Body of pancreas (tissue), 4 donors: ENCODE measurements at regions not wholly inside any gene's neighbourhood (a gene's known extent, or its start where the extent isn't known, plus 50 kb on each side); places are given as distances from the start of the nearest gene placed in this dataset.
"Not testable (repeated sequence)": the region's sequence is repeated elsewhere in the genome, so short reads cannot be mapped to it uniquely, and the experiment has no call there.

ENCODE experiments used
- ATAC-seq: fragments of 150-250 bp; one replicate; pipeline ENCODE4 v1.9.1; 2016
- DNase-seq, 4 donors: peaks; one replicate each; pipeline ENCODE4 v3.0.0-alpha.2; 2019
- H3K27ac ChIP-seq, 4 donors: fragments of 200-600 bp; sonication (generic); 1 replicate in 3 of 4; 2 replicates in 1 of 4; pipeline versions ENCODE4 v1.5.1 to v1.6.1; 2016 to 2019; ENCODE audit warnings: mild to moderate bottlenecking in 1 of 4, mixed read lengths in 1 of 4, moderate library complexity in 1 of 4
- H3K27me3 ChIP-seq, 2 donors: fragments of 200-600 bp; sonication (generic); one replicate each; pipeline ENCODE4 v1.6.0; 2016; ENCODE audit warnings: mild to moderate bottlenecking in 1 of 2
- H3K36me3 ChIP-seq, 2 donors: fragments of 200-600 bp; sonication (generic); replicated peaks in 1 of 2; 2 replicates each; pipeline ENCODE4 v1.5.1; 2016; ENCODE audit warnings: low read depth in 2 of 2; ENCODE audit not compliant: insufficient read depth in 1 of 2
- H3K4me1 ChIP-seq: fragments of 200-600 bp; sonication (generic); one replicate; pipeline ENCODE4 v1.6.0; 2016
- H3K4me3 ChIP-seq, 2 donors: fragments of 200-600 bp; sonication (generic); 1 replicate in 1 of 2; 2 replicates in 1 of 2; pipeline ENCODE4 v1.5.1; 2016 to 2019
- H3K9me3 ChIP-seq, 3 donors: fragments of 200-600 bp; sonication (generic); 1 replicate in 2 of 3; 2 replicates in 1 of 3; pipeline ENCODE4 v1.5.1; 2016
- POLR2A ChIP-seq, 3 donors: fragments of 450-650 bp; IDR thresholded peaks; one replicate each; pipeline ENCODE4 v1.6.1; 2016; ENCODE audit warnings: antibody characterized with exemption in 3 of 3, mild to moderate bottlenecking in 2 of 3
- WGBS, 2 donors: methylation state at CpG; one replicate each; pipeline ENCODE4 v1.1.5; 2017; 5-methylcytosine and 5-hydroxymethylcytosine counted together
- intact Hi-C: fragments of 100-400 bp; cut with DNase I; formaldehyde crosslinking; loops from one replicate; pipeline ENCODE4 v1.15.1; 2023
- TF ChIP-seq, protein P1 (sequence below), 7 experiments: fragments of 450-650 bp in 4 of 7; fragments of 200-600 bp in 3 of 7; sonication (generic) in 3 of 7; IDR thresholded peaks; one replicate each; pipeline ENCODE4 v1.5.1; 2016 to 2019; ENCODE audit warnings: antibody characterized with exemption in 7 of 7

GRCh38 chrX:63250253-63250868 is 100.8 kb downstream of the SPIN4 start:
- peak; percentile 66 for ATAC-seq
- intact Hi-C loops = no loop called here
- Histone ChIP-seq H3K4me3 (no peak overlapping the region), H3K4me1 (no peaks in the 10 kb centered on the region), H3K27me3 (no peaks in the 10 kb centered on the region), H3K36me3 (no peaks in the 10 kb centered on the region), H3K27ac (no peak overlapping the region), H3K9me3 (no peaks in the 10 kb centered on the region)
- peak; percentile 37 to 61 (median 56) for DNase-seq
- 26 to 31% methylated on average over 3 of the region's 3 CpGs for WGBS, 2 donors
- TF ChIP-seq, protein P1, sequence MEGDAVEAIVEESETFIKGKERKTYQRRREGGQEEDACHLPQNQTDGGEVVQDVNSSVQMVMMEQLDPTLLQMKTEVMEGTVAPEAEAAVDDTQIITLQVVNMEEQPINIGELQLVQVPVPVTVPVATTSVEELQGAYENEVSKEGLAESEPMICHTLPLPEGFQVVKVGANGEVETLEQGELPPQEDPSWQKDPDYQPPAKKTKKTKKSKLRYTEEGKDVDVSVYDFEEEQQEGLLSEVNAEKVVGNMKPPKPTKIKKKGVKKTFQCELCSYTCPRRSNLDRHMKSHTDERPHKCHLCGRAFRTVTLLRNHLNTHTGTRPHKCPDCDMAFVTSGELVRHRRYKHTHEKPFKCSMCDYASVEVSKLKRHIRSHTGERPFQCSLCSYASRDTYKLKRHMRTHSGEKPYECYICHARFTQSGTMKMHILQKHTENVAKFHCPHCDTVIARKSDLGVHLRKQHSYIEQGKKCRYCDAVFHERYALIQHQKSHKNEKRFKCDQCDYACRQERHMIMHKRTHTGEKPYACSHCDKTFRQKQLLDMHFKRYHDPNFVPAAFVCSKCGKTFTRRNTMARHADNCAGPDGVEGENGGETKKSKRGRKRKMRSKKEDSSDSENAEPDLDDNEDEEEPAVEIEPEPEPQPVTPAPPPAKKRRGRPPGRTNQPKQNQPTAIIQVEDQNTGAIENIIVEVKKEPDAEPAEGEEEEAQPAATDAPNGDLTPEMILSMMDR (IDR thresholded peaks at IDR 0.05) = peak; percentile 49 to 95 (median 86)
- TF ChIP-seq POLR2A (IDR thresholded peaks at IDR 0.05) = no peak

- intact Hi-C loops, DNase-seq, ATAC-seq, H3K4me1 ChIP-seq, H3K4me3 ChIP-seq, H3K9me3 ChIP-seq, H3K27ac ChIP-seq, H3K27me3 ChIP-seq, H3K36me3 ChIP-seq: not testable (repeated sequence)
- no CpG with 5 or more reads among the region's 2 CpGs for WGBS, 2 donors
Measured at GRCh38 chrX:63242689-63243088, 108.4 kb downstream of the SPIN4 start.

DNA sequence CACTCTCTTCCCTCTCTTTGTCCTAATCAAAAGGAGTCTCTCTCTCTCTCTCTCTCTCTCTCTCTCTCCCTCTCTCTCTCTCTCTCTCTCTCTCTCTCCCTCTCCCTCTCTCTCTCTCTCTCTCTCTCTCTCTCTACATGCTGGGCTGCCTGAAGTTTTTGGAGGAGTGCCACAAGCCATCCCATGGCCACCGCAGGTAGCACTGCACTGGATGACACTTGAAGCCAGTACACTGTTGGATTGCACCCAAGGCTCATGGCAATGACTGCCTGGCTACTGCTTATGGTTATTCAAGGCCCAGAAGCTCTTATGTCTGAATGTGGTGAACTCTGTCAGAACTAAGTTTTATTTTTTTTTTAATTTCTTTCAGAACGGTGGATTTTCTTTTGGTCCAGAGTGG is 115.2 kb downstream of the SPIN4 start:
- H3K4me3 ChIP-seq, ATAC-seq, DNase-seq, intact Hi-C loops, H3K4me1 ChIP-seq, H3K36me3 ChIP-seq, H3K9me3 ChIP-seq, H3K27me3 ChIP-seq, H3K27ac ChIP-seq: not testable (repeated sequence)
- no CpG with 5 or more reads among the region's 2 CpGs for WGBS, 2 donors

DNA sequence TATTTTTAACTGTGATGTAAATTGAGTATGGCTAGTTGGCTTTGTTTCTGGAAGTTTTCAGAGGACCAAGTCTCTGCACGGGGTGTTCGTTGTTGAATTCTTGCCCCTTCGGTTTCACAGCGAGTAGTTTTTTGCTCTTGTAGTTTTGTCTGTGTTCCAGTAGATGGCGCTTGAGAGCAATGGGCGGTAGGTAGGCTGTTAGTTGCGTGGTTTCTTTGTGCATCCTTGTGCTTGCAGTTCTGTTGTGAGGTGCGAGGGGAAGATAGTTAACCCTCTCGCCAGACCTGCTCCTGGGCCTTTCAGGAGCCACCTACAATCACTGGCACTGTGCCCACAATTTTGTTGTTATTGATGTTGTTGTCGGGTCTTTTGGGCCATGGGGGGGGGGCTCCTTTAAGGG is 118.1 kb downstream of the SPIN4 start:
- DNase-seq, H3K4me1 ChIP-seq, H3K4me3 ChIP-seq, H3K27me3 ChIP-seq, H3K36me3 ChIP-seq, H3K27ac ChIP-seq, intact Hi-C loops, ATAC-seq, H3K9me3 ChIP-seq: not testable (repeated sequence)
- WGBS, 2 donors = no CpG with 5 or more reads among the region's 10 CpGs

DNA sequence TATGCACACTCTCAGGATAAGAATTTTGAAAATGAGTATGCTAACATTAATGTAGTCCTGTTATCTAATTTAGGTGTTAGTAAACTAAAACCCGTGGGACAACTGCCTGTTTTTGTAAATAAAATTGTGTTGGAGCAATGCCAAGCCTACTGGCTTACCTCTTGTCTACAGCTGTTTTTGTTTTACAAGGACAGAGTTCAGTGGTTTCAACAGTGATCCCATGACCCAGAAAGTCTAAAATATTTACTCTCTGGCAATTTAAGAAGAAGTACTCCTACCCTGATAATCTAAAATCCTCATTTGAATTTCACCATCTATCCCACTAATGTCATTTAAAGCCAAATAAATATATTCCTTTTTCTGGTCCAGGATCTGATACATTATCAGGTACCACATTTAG is 132.9 kb downstream of the SPIN4 start:
- H3K27me3 ChIP-seq, DNase-seq, H3K27ac ChIP-seq, H3K4me3 ChIP-seq, H3K36me3 ChIP-seq, H3K4me1 ChIP-seq, H3K9me3 ChIP-seq, ATAC-seq, intact Hi-C loops: not testable (repeated sequence)
- no CpG with 5 or more reads among the region's 1 CpG for WGBS, 2 donors

DNA sequence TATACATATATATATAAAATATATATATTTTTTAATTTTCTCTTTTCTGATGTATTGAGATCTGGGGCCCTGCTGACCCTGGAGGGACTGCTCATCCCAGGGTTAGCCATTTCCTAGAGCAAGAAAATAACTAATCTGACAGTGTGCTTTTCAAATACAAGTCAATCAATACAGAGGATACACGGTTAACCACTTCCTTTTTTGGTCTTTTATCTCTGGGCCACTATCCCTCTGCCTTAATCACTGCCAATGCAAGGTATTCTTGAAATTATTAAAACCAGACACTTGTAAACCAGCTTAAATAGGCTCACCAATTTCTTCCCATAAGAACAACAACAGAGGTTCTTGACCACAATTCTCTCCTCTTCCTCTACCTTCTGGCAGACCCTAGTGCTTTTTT is 133.6 kb downstream of the SPIN4 start:
- H3K27ac ChIP-seq, DNase-seq, H3K4me3 ChIP-seq, H3K36me3 ChIP-seq, H3K27me3 ChIP-seq, H3K4me1 ChIP-seq, intact Hi-C loops, H3K9me3 ChIP-seq, ATAC-seq: not testable (repeated sequence)
- no CpG with 5 or more reads among the region's 1 CpG for WGBS, 2 donors

- no CpG with 5 or more reads among the region's 1 CpG for WGBS, 2 donors
- ATAC-seq, H3K27ac ChIP-seq, intact Hi-C loops, H3K27me3 ChIP-seq, H3K4me3 ChIP-seq, H3K36me3 ChIP-seq, DNase-seq, H3K4me1 ChIP-seq, H3K9me3 ChIP-seq: not testable (repeated sequence)
Measured at GRCh38 chrX:63209645-63210044, 141.5 kb downstream of the SPIN4 start.

GRCh38 chrX:63209128-63209527 is 142.0 kb downstream of the SPIN4 start:
- ATAC-seq, intact Hi-C loops, H3K4me1 ChIP-seq, H3K9me3 ChIP-seq, H3K4me3 ChIP-seq, H3K27me3 ChIP-seq, DNase-seq, H3K27ac ChIP-seq, H3K36me3 ChIP-seq: not testable (repeated sequence)
- no CpG with 5 or more reads among the region's 4 CpGs for WGBS, 2 donors

DNA sequence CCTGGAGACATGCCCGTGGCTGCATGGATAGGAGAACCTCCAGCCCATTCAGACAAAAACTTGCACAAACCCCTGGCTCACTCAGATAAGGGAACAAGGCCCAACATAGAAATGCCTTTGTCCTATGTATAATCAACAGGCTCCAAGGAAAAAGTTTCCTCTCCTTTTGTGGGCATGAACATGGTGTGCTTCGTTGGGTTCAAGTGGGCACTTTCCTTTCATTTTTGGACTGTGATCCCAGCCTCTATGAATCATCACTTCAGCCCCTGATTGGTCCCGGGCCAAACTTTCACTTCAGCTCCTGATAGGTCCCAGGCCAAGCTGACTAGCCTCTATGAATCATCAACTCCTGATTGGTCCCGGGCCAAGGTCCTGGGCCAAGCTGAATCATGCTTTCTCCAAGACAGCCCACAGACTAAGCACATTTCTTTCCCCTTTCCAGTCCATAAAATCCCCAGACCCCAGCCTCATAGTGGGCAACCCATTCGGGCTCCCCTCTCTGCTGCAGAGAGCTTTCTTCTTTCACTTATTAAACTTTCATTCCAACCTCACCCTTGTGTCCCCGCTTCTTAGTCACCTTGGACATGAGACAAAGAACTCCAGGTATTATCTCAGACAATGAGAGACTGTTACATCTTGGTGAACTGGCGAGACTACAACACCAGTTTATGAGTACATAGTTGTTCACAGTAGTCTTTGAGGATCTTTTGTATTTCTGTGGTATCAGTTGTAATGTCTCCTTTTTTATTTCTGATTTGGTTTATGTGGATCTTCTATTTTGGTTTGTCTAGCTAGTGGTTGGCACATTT is 146.7 kb downstream of the SPIN4 start:
- H3K36me3 ChIP-seq, DNase-seq, H3K27ac ChIP-seq, H3K4me3 ChIP-seq, intact Hi-C loops, H3K9me3 ChIP-seq, H3K27me3 ChIP-seq, H3K4me1 ChIP-seq: not testable (repeated sequence)
- WGBS, 2 donors = no CpG with 5 or more reads among the region's 7 CpGs
- ATAC-seq = peak; percentile 82

DNA sequence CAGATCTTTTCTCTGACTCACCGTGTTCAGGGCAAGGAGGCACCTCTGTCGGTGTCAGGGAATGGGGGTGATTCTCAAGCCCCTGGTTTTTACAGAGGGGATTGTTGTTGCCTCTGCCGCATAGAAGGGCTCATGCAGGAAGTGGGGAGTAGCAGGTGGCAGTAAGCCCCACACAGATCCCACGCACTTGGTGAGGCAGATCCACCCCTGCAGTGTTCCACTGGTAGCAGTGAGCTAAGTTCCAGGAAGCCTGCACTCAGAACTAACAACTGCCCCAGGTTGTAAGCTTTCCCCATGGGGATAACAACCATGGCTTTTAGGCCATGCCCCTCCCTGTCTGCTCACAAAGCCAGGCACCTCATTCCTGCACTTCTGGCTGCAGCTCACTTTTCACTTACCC is 149.1 kb downstream of the SPIN4 start:
- ATAC-seq, intact Hi-C loops, H3K36me3 ChIP-seq, H3K4me1 ChIP-seq, H3K27ac ChIP-seq, H3K4me3 ChIP-seq, DNase-seq, H3K27me3 ChIP-seq, H3K9me3 ChIP-seq: not testable (repeated sequence)
- WGBS, 2 donors = no CpG with 5 or more reads among the region's 4 CpGs

DNA sequence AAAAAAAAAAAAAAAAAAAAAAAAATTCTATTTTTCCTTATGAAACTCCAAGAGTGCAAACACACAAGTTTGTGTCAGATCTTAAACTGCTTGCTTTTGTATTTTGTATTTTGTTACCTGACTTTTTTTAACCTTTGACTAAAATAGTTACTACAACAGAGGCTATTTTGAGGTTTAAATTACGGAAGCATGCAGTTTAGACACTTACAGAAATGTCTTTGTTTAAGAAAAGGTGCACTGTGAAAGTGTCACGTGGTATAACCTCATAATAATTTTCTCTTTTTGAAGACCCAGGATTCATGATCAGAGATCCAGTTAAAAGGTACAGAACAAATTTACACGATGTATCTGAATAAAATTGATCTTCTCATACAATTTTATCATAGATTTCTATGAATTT is 152.4 kb downstream of the SPIN4 start:
- intact Hi-C loops, H3K27me3 ChIP-seq, DNase-seq, H3K4me1 ChIP-seq, H3K4me3 ChIP-seq, H3K36me3 ChIP-seq, ATAC-seq, H3K9me3 ChIP-seq, H3K27ac ChIP-seq: not testable (repeated sequence)
- WGBS, 2 donors = no CpG with 5 or more reads among the region's 3 CpGs
